Medulla oblongata (tissue), 1 donor: ENCODE measurements at regions not wholly inside any gene's neighbourhood (a gene's known extent, or its start where the extent isn't known, plus 50 kb on each side); places are given as distances from the start of the nearest gene placed in this dataset.
A peak's percentile ranks its signal among the peaks of the same experiment; 100 is the strongest.

Source experiments
- DNase-seq: peaks from one replicate; pipeline ENCODE4 v3.0.0-alpha.2; 2015; ENCODE audit errors: extremely low spot score

GRCh38 chr13:74413482-74413881 lies 279.3 kb upstream of the KLF12 start:
- no peak for DNase-seq

- DNase-seq, result no peak
Observed at GRCh38 chr13:74409551-74409950, 275.3 kb upstream of the KLF12 start.

- no peak for DNase-seq
Observed at GRCh38 chr13:74406420-74406819, 272.2 kb upstream of the KLF12 start.

- DNase-seq, result no peak
Observed at GRCh38 chr13:74398599-74398998, 264.4 kb upstream of the KLF12 start.

GRCh38 chr13:74389056-74389455 lies 254.9 kb upstream of the KLF12 start:
- no peak for DNase-seq

GRCh38 chr13:74388626-74389025 lies 254.4 kb upstream of the KLF12 start:
- no peak for DNase-seq

GRCh38 chr13:74372511-74372910 lies 238.3 kb upstream of the KLF12 start:
- no peak for DNase-seq

- DNase-seq, result no peak
Observed at GRCh38 chr13:74367193-74367592, 233.0 kb upstream of the KLF12 start.

GRCh38 chr13:74361274-74361673 lies 227.1 kb upstream of the KLF12 start:
- no peak for DNase-seq

- DNase-seq, result no peak
Observed at GRCh38 chr13:74346960-74347359, 212.8 kb upstream of the KLF12 start.

GRCh38 chr13:74338341-74338740 lies 204.1 kb upstream of the KLF12 start:
- no peak for DNase-seq

GRCh38 chr13:74336546-74336945 lies 202.3 kb upstream of the KLF12 start:
- no peak for DNase-seq

GRCh38 chr13:74335370-74335769 lies 201.2 kb upstream of the KLF12 start:
- no peak for DNase-seq

- DNase-seq, result no peak
Observed at GRCh38 chr13:74329962-74330361, 195.8 kb upstream of the KLF12 start.

GRCh38 chr13:74325106-74325505 lies 190.9 kb upstream of the KLF12 start:
- peak; percentile 69 for DNase-seq

GRCh38 chr13:74324338-74324737 lies 190.1 kb upstream of the KLF12 start:
- no peak for DNase-seq

GRCh38 chr13:74322562-74322961 lies 188.4 kb upstream of the KLF12 start:
- DNase-seq, result no peak

- DNase-seq, result no peak
Observed at GRCh38 chr13:74320282-74320681, 186.1 kb upstream of the KLF12 start.

- DNase-seq, result no peak
Observed at GRCh38 chr13:74316547-74316946, 182.3 kb upstream of the KLF12 start.

- DNase-seq, result no peak
Observed at GRCh38 chr13:74306496-74306895, 172.3 kb upstream of the KLF12 start.

GRCh38 chr13:74305876-74306275 lies 171.7 kb upstream of the KLF12 start:
- no peak for DNase-seq

GRCh38 chr13:74301258-74301935 lies 167.2 kb upstream of the KLF12 start:
- DNase-seq, result no peak

- DNase-seq, result no peak
Observed at GRCh38 chr13:74300162-74300561, 166.0 kb upstream of the KLF12 start.

GRCh38 chr13:74299721-74300120 lies 165.5 kb upstream of the KLF12 start:
- DNase-seq, result peak; percentile 80
